Adrenal gland (tissue), 5 donors: ENCODE measurements at regions not wholly inside any gene's neighbourhood (a gene's known extent, or its start where the extent isn't known, plus 50 kb on each side); places are given as distances from the start of the nearest gene placed in this dataset.

Experiments
- CTCF ChIP-seq, 6 experiments: fragments of 450-650 bp in 4 of 6; fragments of 200-600 bp in 2 of 6; sonication (generic) in 1 of 6; IDR thresholded peaks; 1 replicate in 5 of 6; 2 replicates in 1 of 6; pipeline versions ENCODE4 v1.5.1 to v1.8.0; 2016 to 2021; ENCODE audit warnings: antibody characterized with exemption in 6 of 6, mild to moderate bottlenecking in 2 of 6, moderate library complexity in 1 of 6
- POLR2A ChIP-seq, 2 donors: fragments of 450-650 bp; IDR thresholded peaks; one replicate each; pipeline ENCODE4 v1.6.1; 2017; ENCODE audit warnings: antibody characterized with exemption in 2 of 2, mild to moderate bottlenecking in 2 of 2, moderate library complexity in 1 of 2
- donor health status: DM: no; HTN: no; CAD: no.

DNA sequence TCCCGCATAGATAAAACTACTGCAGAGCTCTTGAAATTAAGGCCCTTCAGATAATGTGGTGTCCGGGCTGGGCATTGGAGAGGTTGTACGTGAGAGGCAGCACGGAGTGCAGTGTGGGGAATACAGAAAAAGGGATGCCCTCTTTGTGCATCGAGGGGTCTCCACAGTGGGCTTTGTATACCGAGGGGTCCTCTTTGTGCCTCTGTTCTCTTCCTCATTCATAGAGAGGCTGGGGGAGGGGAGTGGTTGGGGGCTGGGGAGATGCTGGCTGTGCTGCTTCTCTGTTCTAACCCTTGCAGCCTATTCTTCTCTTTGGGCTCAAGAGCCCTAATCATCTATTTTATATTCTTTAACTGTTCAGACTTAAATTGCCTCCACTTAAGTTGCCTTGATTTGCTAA is 74.3 kb upstream of the NDN start:
- TF ChIP-seq CTCF (IDR thresholded peaks at IDR 0.05) (no peak), POLR2A (IDR thresholded peaks at IDR 0.05) (no peak)
